OCI-LY1 (cell line): ENCODE measurements at regions not wholly inside any gene's neighbourhood (a gene's known extent, or its start where the extent isn't known, plus 50 kb on each side); places are given as distances from the start of the nearest gene placed in this dataset.

ENCODE experiments used
- H2AFZ ChIP-seq: fragments of 200-600 bp; sonication (generic), shearing (Covaris generic); 2 replicates; pipeline ENCODE4 v1.6.0; 2014; ENCODE audit warnings: antibody characterized with exemption, mild to moderate bottlenecking, low read length
- H3F3A ChIP-seq: fragments of 200-600 bp; sonication (generic), shearing (Covaris generic); 2 replicates; pipeline ENCODE4 v1.6.0; 2014; ENCODE audit warnings: mild to moderate bottlenecking, antibody characterized with exemption, low read length, moderate library complexity; ENCODE audit not compliant: insufficient read depth
- H3K27ac ChIP-seq: fragments of 200-600 bp; sonication (generic); 2 replicates; pipeline ENCODE4 v1.5.1; 2014; ENCODE audit warnings: low read length, mixed run types, mild to moderate bottlenecking, low read depth; ENCODE audit not compliant: poor library complexity, severe bottlenecking
- H3K27me3 ChIP-seq: fragments of 200-600 bp; sonication (generic); 2 replicates; pipeline ENCODE4 v1.6.0; 2014; ENCODE audit warnings: antibody characterized with exemption, mild to moderate bottlenecking, low read length, moderate library complexity; ENCODE audit not compliant: insufficient read depth
- H3K36me3 ChIP-seq: fragments of 200-600 bp; sonication (generic); 2 replicates; pipeline ENCODE4 v1.6.1; 2014; ENCODE audit warnings: mild to moderate bottlenecking, antibody characterized with exemption, low read length, moderate library complexity, mixed read lengths; ENCODE audit not compliant: insufficient read depth
- H3K4me1 ChIP-seq: fragments of 200-600 bp; sonication (generic); 2 replicates; pipeline ENCODE4 v1.5.1; 2014; ENCODE audit warnings: mild to moderate bottlenecking, low read length, moderate library complexity; ENCODE audit not compliant: insufficient read depth, severe bottlenecking
- H3K4me2 ChIP-seq: fragments of 200-600 bp; sonication (generic), shearing (Covaris generic); 2 replicates; pipeline ENCODE4 v1.6.1; 2014; ENCODE audit warnings: low read length
- H3K4me3 ChIP-seq: fragments of 200-600 bp; sonication (generic); 2 replicates; pipeline ENCODE4 v1.5.1; 2014; ENCODE audit warnings: low read length, low read depth, mild to moderate bottlenecking, mixed read lengths; ENCODE audit not compliant: poor library complexity, severe bottlenecking
- H3K79me2 ChIP-seq: fragments of 200-600 bp; shearing (Covaris generic); 2 replicates; pipeline ENCODE4 v1.6.1; 2016; ENCODE audit warnings: mixed run types, low read length, mixed read lengths; ENCODE audit not compliant: insufficient read depth
- H3K9ac ChIP-seq: fragments of 200-600 bp; sonication (generic), shearing (Covaris generic); 2 replicates; pipeline ENCODE4 v1.6.1; 2014; ENCODE audit warnings: mild to moderate bottlenecking, low read length, mixed read lengths
- H3K9me2 ChIP-seq: fragments of 200-600 bp; sonication (generic), shearing (Covaris generic); 2 replicates; pipeline ENCODE4 v1.6.1; 2014; ENCODE audit warnings: low read depth, mild to moderate bottlenecking, low read length, mixed read lengths
- H3K9me3 ChIP-seq: fragments of 200-600 bp; shearing (Covaris generic); 2 replicates; pipeline ENCODE4 v1.6.1; 2014; ENCODE audit warnings: low read length, mixed read lengths
- H4K20me1 ChIP-seq: fragments of 200-600 bp; sonication (generic), shearing (Covaris generic); 2 replicates; pipeline ENCODE4 v1.6.0; 2016; ENCODE audit warnings: mild to moderate bottlenecking, low read length; ENCODE audit not compliant: insufficient read depth
- CTCF ChIP-seq: fragments of 200-600 bp; sonication (generic), shearing (Covaris generic); IDR thresholded peaks from 2 replicates; pipeline ENCODE4 v1.5.1; 2017; ENCODE audit warnings: mild to moderate bottlenecking, antibody characterized with exemption, low read length, moderate library complexity, mixed read lengths
- EZH2 ChIP-seq: fragments of 200-600 bp; sonication (generic), shearing (Covaris generic); IDR thresholded peaks from 2 replicates; pipeline ENCODE4 v1.8.0; 2017; ENCODE audit warnings: borderline replicate concordance, mixed run types, mild to moderate bottlenecking, antibody characterized with exemption, low read length, moderate library complexity, mixed read lengths

- H3K27me3 ChIP-seq: no peaks in the 10 kb centered on the region
- H3K9me3 ChIP-seq: no peaks in the 10 kb centered on the region
- no peak for TF ChIP-seq EZH2
- TF ChIP-seq CTCF: no peak
- no peak overlapping the region for H3K27ac ChIP-seq
- no peak overlapping the region for H3K4me3 ChIP-seq
- no peaks in the 10 kb centered on the region for H3K9me2 ChIP-seq
- H3F3A ChIP-seq: no peaks in the 10 kb centered on the region
- no peak overlapping the region for H3K9ac ChIP-seq
- H4K20me1 ChIP-seq: no peaks in the 10 kb centered on the region
- no peak overlapping the region for H3K4me2 ChIP-seq
- H2AFZ ChIP-seq: no peak overlapping the region
- H3K79me2 ChIP-seq: no peaks in the 10 kb centered on the region
- no peaks in the 10 kb centered on the region for H3K36me3 ChIP-seq
- H3K4me1 ChIP-seq: no peaks in the 10 kb centered on the region
Observed at GRCh38 chr2:147297820-147298219, 547.0 kb upstream of the ACVR2A start.

GRCh38 chr2:147294825-147295392 lies 549.9 kb upstream of the ACVR2A start:
- no peaks in the 10 kb centered on the region for H3K79me2 ChIP-seq
- H3K27ac ChIP-seq: no peak overlapping the region
- H3K4me2 ChIP-seq: no peak overlapping the region
- no peak overlapping the region for H2AFZ ChIP-seq
- no peaks in the 10 kb centered on the region for H3K4me1 ChIP-seq
- no peak overlapping the region for H3K4me3 ChIP-seq
- TF ChIP-seq EZH2 (no peak), CTCF (no peak)
- no peaks in the 10 kb centered on the region for H3K9me2 ChIP-seq
- H3K27me3 ChIP-seq: no peaks in the 10 kb centered on the region
- H3F3A ChIP-seq: no peaks in the 10 kb centered on the region
- H3K9ac ChIP-seq: no peak overlapping the region
- H3K36me3 ChIP-seq: no peaks in the 10 kb centered on the region
- no peaks in the 10 kb centered on the region for H4K20me1 ChIP-seq
- H3K9me3 ChIP-seq: no peaks in the 10 kb centered on the region

- no peaks in the 10 kb centered on the region for H3K9me2 ChIP-seq
- H3K4me1 ChIP-seq: no peaks in the 10 kb centered on the region
- no peaks in the 10 kb centered on the region for H3K9me3 ChIP-seq
- H3K27ac ChIP-seq: no peak overlapping the region
- H3K79me2 ChIP-seq: no peaks in the 10 kb centered on the region
- no peaks in the 10 kb centered on the region for H4K20me1 ChIP-seq
- no peak overlapping the region for H3K9ac ChIP-seq
- TF ChIP-seq EZH2 (no peak), CTCF (no peak)
- no peaks in the 10 kb centered on the region for H3K27me3 ChIP-seq
- H2AFZ ChIP-seq: no peak overlapping the region
- no peaks in the 10 kb centered on the region for H3F3A ChIP-seq
- H3K4me3 ChIP-seq: no peak overlapping the region
- no peaks in the 10 kb centered on the region for H3K36me3 ChIP-seq
- no peak overlapping the region for H3K4me2 ChIP-seq
Observed at GRCh38 chr2:147293991-147294824, 550.6 kb upstream of the ACVR2A start.
